Endothelial cell of umbilical vein (primary cell): ENCODE measurements at regions not wholly inside any gene's neighbourhood (a gene's known extent, or its start where the extent isn't known, plus 50 kb on each side); places are given as distances from the start of the nearest gene placed in this dataset.
A peak's percentile ranks its signal among the peaks of the same experiment; 100 is the strongest.

Experiments
- BruUV-seq: library from RNA; stranded (reverse); fragments of 400-500 nt; replicated peaks from 2 replicates; lab custom pipeline; 2021; lab: Mats Ljungman, UMichigan
- CTCF ChIA-PET: fragments of 300-600, 350-600 bp; sonication (Branson Sonifier 250); formaldehyde crosslinking; loops from one replicate; lab custom pipeline; 2021; ENCODE audit warnings: antibody characterized with exemption, inconsistent platforms; lab: Charles Lee
- POLR2A ChIA-PET: fragments of 300-600, 350-600 bp; sonication (Branson Sonifier 250); formaldehyde crosslinking; loops from one replicate; lab custom pipeline; 2021; ENCODE audit warnings: antibody characterized with exemption, inconsistent platforms; lab: Charles Lee
- DNase-seq: peaks from one replicate; pipeline ENCODE4 v3.0.0-alpha.2; 2011; ENCODE audit warnings: low read depth, low spot score
- FAIRE-seq: peaks from 2 replicates; lab custom pipeline; 2011; peaks lifted over from hg19 to GRCh38; lab: Jason Lieb, UNC
- H2AFZ ChIP-seq: 2 replicates; pipeline ENCODE4 v1.6.0; 2012; ENCODE audit warnings: low read depth, low read length, control low read depth, inconsistent platforms
- H3K27ac ChIP-seq: 2 replicates; pipeline ENCODE4 v1.5.1; 2011; ENCODE audit warnings: low read depth, mild to moderate bottlenecking, control low read depth, low read length, moderate library complexity; ENCODE audit not compliant: insufficient read depth
- H3K27me3 ChIP-seq, 2 experiments: 2 replicates each; pipeline versions ENCODE4 v1.6.0 to v1.6.1; 2011; ENCODE audit warnings: low read length in 2 of 2, mixed read lengths in 1 of 2; ENCODE audit not compliant: control insufficient read depth in 2 of 2, insufficient read depth in 2 of 2
- H3K36me3 ChIP-seq, 2 experiments: 2 replicates in 1 of 2; 3 replicates in 1 of 2; pipeline ENCODE4 v1.5.1; 2011; ENCODE audit warnings: low read length in 2 of 2, mild to moderate bottlenecking in 1 of 2, moderate library complexity in 1 of 2; ENCODE audit not compliant: control insufficient read depth in 2 of 2, insufficient read depth in 2 of 2; ENCODE audit errors: extremely low read depth in 1 of 2
- H3K4me1 ChIP-seq: 3 replicates; pipeline ENCODE4 v1.5.1; 2011; ENCODE audit warnings: mild to moderate bottlenecking, low read length; ENCODE audit not compliant: control insufficient read depth, insufficient read depth; ENCODE audit errors: extremely low read depth
- H3K4me2 ChIP-seq: 2 replicates; pipeline ENCODE4 v1.6.1; 2011; ENCODE audit warnings: low read length, control low read depth, mixed read lengths; ENCODE audit not compliant: insufficient read depth
- H3K4me3 ChIP-seq, 3 experiments: fragments of 200-600 bp in 1 of 3; sonication (generic), shearing (Covaris generic) in 1 of 3; replicated peaks in 1 of 3; 2 replicates each; pipeline ENCODE4 v1.5.1; 2011 to 2016; ENCODE audit warnings: control low read depth in 3 of 3, low read length in 3 of 3, mild to moderate bottlenecking in 2 of 3, inconsistent platforms in 1 of 3, low read depth in 1 of 3, moderate library complexity in 1 of 3; ENCODE audit not compliant: insufficient read depth in 1 of 3
- H3K79me2 ChIP-seq: 2 replicates; pipeline ENCODE4 v1.6.0; 2012; ENCODE audit warnings: low read length, inconsistent platforms; ENCODE audit not compliant: control insufficient read depth, insufficient read depth
- H3K9ac ChIP-seq: replicated peaks from 2 replicates; pipeline ENCODE3; 2011; ENCODE audit warnings: low read length, control low read depth; ENCODE audit not compliant: insufficient read depth; ENCODE audit errors: extremely low read depth
- H3K9me1 ChIP-seq: replicated peaks from 3 replicates; pipeline ENCODE4 v1.6.0; 2011; ENCODE audit warnings: mild to moderate bottlenecking, low read length; ENCODE audit not compliant: control insufficient read depth, insufficient read depth; ENCODE audit errors: extremely low read depth
- H3K9me3 ChIP-seq: replicated peaks from 2 replicates; pipeline ENCODE4 v1.5.1; 2012; ENCODE audit warnings: low read length, inconsistent platforms; ENCODE audit not compliant: control insufficient read depth, insufficient read depth
- H4K20me1 ChIP-seq: replicated peaks from 2 replicates; pipeline ENCODE3; 2011; ENCODE audit warnings: mild to moderate bottlenecking, low read length; ENCODE audit not compliant: control insufficient read depth, insufficient read depth; ENCODE audit errors: extremely low read depth
- CTCF ChIP-seq, 2 donors: IDR thresholded peaks; 1 replicate in 1 of 2; 2 replicates in 1 of 2; pipeline ENCODE4 v1.5.1; 2011; ENCODE audit warnings: low read length in 2 of 2, mild to moderate bottlenecking in 2 of 2, moderate library complexity in 2 of 2, control low read depth in 1 of 2, inconsistent platforms in 1 of 2, low read depth in 1 of 2; ENCODE audit not compliant: insufficient read depth in 1 of 2; ENCODE audit errors: extremely low read depth in 1 of 2
- EZH2 ChIP-seq: IDR thresholded peaks from 2 replicates; pipeline ENCODE4 v1.6.1; 2012; ENCODE audit warnings: borderline replicate concordance, low read depth, mild to moderate bottlenecking, moderate library complexity, low read length, inconsistent platforms; ENCODE audit not compliant: severe bottlenecking
- FOS ChIP-seq: IDR thresholded peaks from 2 replicates; pipeline ENCODE4 v1.6.1; 2011; ENCODE audit warnings: mild to moderate bottlenecking, low read length, moderate library complexity, borderline replicate concordance; ENCODE audit not compliant: insufficient read depth
- POLR2A ChIP-seq: IDR thresholded peaks from 2 replicates; pipeline ENCODE4 v1.6.1; 2012; ENCODE audit warnings: low read depth, mild to moderate bottlenecking, control low read depth, low read length
- dilution Hi-C: fragments of 300-500 bp; cut with MboI; formaldehyde crosslinking; loops from one replicate; pipeline ENCODE4 v1.15.0; 2019; ENCODE audit warnings: low sequenced_read_pairs; ENCODE audit not compliant: extremely low pct_ligation_motif_present
- intact Hi-C: fragments of 100-400 bp; cut with micrococcal nuclease; formaldehyde crosslinking; loops from one replicate; pipeline ENCODE4 v1.10.0; 2022

- no peaks in the 10 kb centered on the region for H3K36me3 ChIP-seq
- no peak overlapping the region for H2AFZ ChIP-seq
- H3K9me3 ChIP-seq, result no peaks in the 10 kb centered on the region
- BruUV-seq, result no TSS peak
- no peaks in the 10 kb centered on the region for H3K79me2 ChIP-seq
- intact Hi-C loops (loop anchor here (10.0 kb wide), 1 partner anchor 592 kb away; the partner anchor contains the start of gene PPIF), dilution Hi-C loops (no loop called here)
- H3K27ac ChIP-seq, result no peak overlapping the region
- no peaks in the 10 kb centered on the region for H3K9me1 ChIP-seq
- no peak overlapping the region for H3K9ac ChIP-seq
- no peak for TF ChIP-seq CTCF (IDR thresholded peaks at IDR 0.05; ENCODE audit: extremely low read depth in 1 of 2, insufficient read depth in 1 of 2, low read depth in 1 of 2, low read length in 2 of 2)
- TF ChIP-seq EZH2, result no peak
- ChIA-PET CTCF (interaction anchor here (1.4 kb wide), 1 partner anchor 95 kb away, joined by 3 read pairs; no protein-coding TSS in a partner anchor), POLR2A (no interaction called here)
- no peak for FAIRE-seq
- H3K4me2 ChIP-seq, result no peak overlapping the region
- H3K27me3 ChIP-seq, result peaks cover 3 to 10% of the 10 kb centered on the region in 2 experiments
- no peak for DNase-seq
- no peak overlapping the region for H3K4me3 ChIP-seq
- no peaks in the 10 kb centered on the region for H4K20me1 ChIP-seq
- H3K4me1 ChIP-seq, result peaks cover 33% of the 10 kb centered on the region
Observed at GRCh38 chr10:78752708-78753107, 316.1 kb upstream of the ZMIZ1 start.

GRCh38 chr10:78754269-78755062 lies 314.3 kb upstream of the ZMIZ1 start:
- H2AFZ ChIP-seq, result peak overlapping the region; percentile 10
- dilution Hi-C loops (no loop called here), intact Hi-C loops (loop anchor here (5.0 to 10.0 kb wide), 3 partner anchors 313 to 590 kb away; partner anchors contain the start of genes PPIF and ZMIZ1)
- CTCF ChIA-PET, result interaction anchor here (0.7 to 1.6 kb wide), 7 partner anchors 9 to 441 kb away, joined by 3 to 6 read pairs (median 3); no protein-coding TSS in a partner anchor
- no peaks in the 10 kb centered on the region for H3K36me3 ChIP-seq
- peaks cover 3 to 7% of the 10 kb centered on the region in 2 experiments for H3K27me3 ChIP-seq
- no peaks in the 10 kb centered on the region for H3K9me3 ChIP-seq
- no peak for TF ChIP-seq POLR2A
- no peak for TF ChIP-seq CTCF (IDR thresholded peaks at IDR 0.05; ENCODE audit: extremely low read depth in 1 of 2, insufficient read depth in 1 of 2, low read depth in 1 of 2, low read length in 2 of 2)
- TF ChIP-seq FOS, result no peak
- TF ChIP-seq EZH2, result no peak
- H4K20me1 ChIP-seq, result no peaks in the 10 kb centered on the region
- POLR2A ChIA-PET, result no interaction called here
- FAIRE-seq (peak; percentile 79), DNase-seq (peak; percentile 81)
- no peak overlapping the region for H3K27ac ChIP-seq
- no peak overlapping the region for H3K9ac ChIP-seq
- no peaks in the 10 kb centered on the region for H3K9me1 ChIP-seq
- H3K4me2 ChIP-seq, result peak overlapping the region; percentile 14
- peaks cover 34% of the 10 kb centered on the region for H3K4me1 ChIP-seq
- no TSS peak for BruUV-seq
- no peak overlapping the region for H3K4me3 ChIP-seq
- no peaks in the 10 kb centered on the region for H3K79me2 ChIP-seq
